WTC11 (cell line): ENCODE measurements at regions not wholly inside any gene's neighbourhood (a gene's known extent, or its start where the extent isn't known, plus 50 kb on each side); places are given as distances from the start of the nearest gene placed in this dataset.

ENCODE experiments used
- JUN ChIP-seq: sonication (generic); formaldehyde crosslinking; IDR thresholded peaks from 2 replicates; pipeline ENCODE4 v1.8.0; 2023; ENCODE audit warnings: mild to moderate bottlenecking, missing genetic modification reagents
- TF ChIP-seq, protein P1 (sequence below): fragments of 200-600 bp; IDR thresholded peaks from 2 replicates; pipeline ENCODE4 v1.8.0; 2022; ENCODE audit warnings: antibody characterized with exemption

DNA sequence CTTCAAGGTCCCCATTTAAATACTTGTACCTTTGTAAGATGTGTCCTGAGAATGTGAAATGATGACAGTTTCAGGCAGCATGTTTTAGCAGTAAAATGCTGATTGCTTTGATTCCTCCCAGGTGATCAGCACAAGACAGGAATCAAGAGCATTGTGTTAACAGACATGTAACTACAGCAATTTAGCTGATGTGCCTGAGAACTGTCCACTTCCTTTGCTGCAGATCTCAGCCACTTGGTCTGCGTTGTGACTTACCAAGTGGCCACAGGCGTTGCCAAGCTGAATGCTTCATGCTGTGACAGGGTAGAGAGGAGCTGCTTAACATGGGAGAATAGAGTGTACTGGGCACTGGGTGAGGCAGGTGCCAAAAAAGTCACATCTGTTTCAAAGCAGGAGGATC is 767.0 kb upstream of the POU3F2 start:
- TF ChIP-seq, protein P1, sequence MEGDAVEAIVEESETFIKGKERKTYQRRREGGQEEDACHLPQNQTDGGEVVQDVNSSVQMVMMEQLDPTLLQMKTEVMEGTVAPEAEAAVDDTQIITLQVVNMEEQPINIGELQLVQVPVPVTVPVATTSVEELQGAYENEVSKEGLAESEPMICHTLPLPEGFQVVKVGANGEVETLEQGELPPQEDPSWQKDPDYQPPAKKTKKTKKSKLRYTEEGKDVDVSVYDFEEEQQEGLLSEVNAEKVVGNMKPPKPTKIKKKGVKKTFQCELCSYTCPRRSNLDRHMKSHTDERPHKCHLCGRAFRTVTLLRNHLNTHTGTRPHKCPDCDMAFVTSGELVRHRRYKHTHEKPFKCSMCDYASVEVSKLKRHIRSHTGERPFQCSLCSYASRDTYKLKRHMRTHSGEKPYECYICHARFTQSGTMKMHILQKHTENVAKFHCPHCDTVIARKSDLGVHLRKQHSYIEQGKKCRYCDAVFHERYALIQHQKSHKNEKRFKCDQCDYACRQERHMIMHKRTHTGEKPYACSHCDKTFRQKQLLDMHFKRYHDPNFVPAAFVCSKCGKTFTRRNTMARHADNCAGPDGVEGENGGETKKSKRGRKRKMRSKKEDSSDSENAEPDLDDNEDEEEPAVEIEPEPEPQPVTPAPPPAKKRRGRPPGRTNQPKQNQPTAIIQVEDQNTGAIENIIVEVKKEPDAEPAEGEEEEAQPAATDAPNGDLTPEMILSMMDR, result no peak
- no peak for TF ChIP-seq JUN (CRISPR knock-in tag)
